ENCODE measurements at regions not wholly inside any gene's neighbourhood (a gene's known extent, or its start where the extent isn't known, plus 50 kb on each side); places are given as distances from the start of the nearest gene placed in this dataset.

- Histone ChIP-seq H3K4me1 (ENCODE audit: control insufficient read depth, insufficient read depth, low read length) (no peaks in the 10 kb centered on the region), H3K27me3 (ENCODE audit: control insufficient read depth, insufficient read depth, low read length) (no peaks in the 10 kb centered on the region), H3K4me3 (ENCODE audit: low read length) (no peak overlapping the region), H3K9ac (ENCODE audit: low read length) (no peak overlapping the region), H3K36me3 (ENCODE audit: control insufficient read depth, insufficient read depth, low read length) (no peaks in the 10 kb centered on the region), H3K9me3 (ENCODE audit: control insufficient read depth, low read length) (no peaks in the 10 kb centered on the region)
These were observed 114.3 kb upstream of the ZNF678 start for GRCh38 chr1:227449051-227449450.

GRCh38 chr1:227447531-227447990, 115.8 kb upstream of the ZNF678 start:
- Histone ChIP-seq H3K36me3 (ENCODE audit: control insufficient read depth, insufficient read depth, low read length) (no peaks in the 10 kb centered on the region), H3K9ac (ENCODE audit: low read length) (no peak overlapping the region), H3K9me3 (ENCODE audit: control insufficient read depth, low read length) (no peaks in the 10 kb centered on the region), H3K27me3 (ENCODE audit: control insufficient read depth, insufficient read depth, low read length) (no peaks in the 10 kb centered on the region), H3K4me1 (ENCODE audit: control insufficient read depth, insufficient read depth, low read length) (no peaks in the 10 kb centered on the region), H3K4me3 (ENCODE audit: low read length) (no peak overlapping the region)

- no peaks in the 10 kb centered on the region for H3K4me1 ChIP-seq (ENCODE audit: control insufficient read depth, insufficient read depth, low read length)
- H3K27me3 ChIP-seq (ENCODE audit: control insufficient read depth, insufficient read depth, low read length), result no peaks in the 10 kb centered on the region
- no peak overlapping the region for H3K4me3 ChIP-seq (ENCODE audit: low read length)
- H3K9ac ChIP-seq (ENCODE audit: low read length), result no peak overlapping the region
- no peaks in the 10 kb centered on the region for H3K9me3 ChIP-seq (ENCODE audit: control insufficient read depth, low read length)
- H3K36me3 ChIP-seq (ENCODE audit: control insufficient read depth, insufficient read depth, low read length), result no peaks in the 10 kb centered on the region
These were observed 117.6 kb upstream of the ZNF678 start for GRCh38 chr1:227445746-227446145.

- no peaks in the 10 kb centered on the region for H3K9me3 ChIP-seq (ENCODE audit: control insufficient read depth, low read length)
- H3K4me1 ChIP-seq (ENCODE audit: control insufficient read depth, insufficient read depth, low read length), result no peaks in the 10 kb centered on the region
- no peak overlapping the region for H3K4me3 ChIP-seq (ENCODE audit: low read length)
- H3K36me3 ChIP-seq (ENCODE audit: control insufficient read depth, insufficient read depth, low read length), result no peaks in the 10 kb centered on the region
- H3K9ac ChIP-seq (ENCODE audit: low read length), result no peak overlapping the region
- H3K27me3 ChIP-seq (ENCODE audit: control insufficient read depth, insufficient read depth, low read length), result no peaks in the 10 kb centered on the region
These were observed 118.2 kb upstream of the ZNF678 start for GRCh38 chr1:227445092-227445674.

GRCh38 chr1:227440182-227440581, 121.9 kb upstream of the CDC42BPA start:
- Histone ChIP-seq H3K36me3 (ENCODE audit: control insufficient read depth, insufficient read depth, low read length) (no peaks in the 10 kb centered on the region), H3K4me1 (ENCODE audit: control insufficient read depth, insufficient read depth, low read length) (peaks cover 2% of the 10 kb centered on the region), H3K9me3 (ENCODE audit: control insufficient read depth, low read length) (no peaks in the 10 kb centered on the region), H3K4me3 (ENCODE audit: low read length) (no peak overlapping the region), H3K27me3 (ENCODE audit: control insufficient read depth, insufficient read depth, low read length) (no peaks in the 10 kb centered on the region), H3K9ac (ENCODE audit: low read length) (no peak overlapping the region)

- H3K4me1 ChIP-seq (ENCODE audit: control insufficient read depth, insufficient read depth, low read length), result peaks cover 7% of the 10 kb centered on the region
- H3K27me3 ChIP-seq (ENCODE audit: control insufficient read depth, insufficient read depth, low read length), result no peaks in the 10 kb centered on the region
- no peak overlapping the region for H3K4me3 ChIP-seq (ENCODE audit: low read length)
- peak overlapping the region; percentile 63 for H3K9ac ChIP-seq (ENCODE audit: low read length)
- H3K9me3 ChIP-seq (ENCODE audit: control insufficient read depth, low read length), result no peaks in the 10 kb centered on the region
- no peaks in the 10 kb centered on the region for H3K36me3 ChIP-seq (ENCODE audit: control insufficient read depth, insufficient read depth, low read length)
These were observed 119.3 kb upstream of the CDC42BPA start for GRCh38 chr1:227437495-227438008.

- Histone ChIP-seq H3K9me3 (ENCODE audit: control insufficient read depth, low read length) (no peaks in the 10 kb centered on the region), H3K4me3 (ENCODE audit: low read length) (no peak overlapping the region), H3K27me3 (ENCODE audit: control insufficient read depth, insufficient read depth, low read length) (no peaks in the 10 kb centered on the region), H3K36me3 (ENCODE audit: control insufficient read depth, insufficient read depth, low read length) (no peaks in the 10 kb centered on the region), H3K4me1 (ENCODE audit: control insufficient read depth, insufficient read depth, low read length) (peaks cover 18% of the 10 kb centered on the region), H3K9ac (ENCODE audit: low read length) (no peak overlapping the region)
These were observed 116.6 kb upstream of the CDC42BPA start for GRCh38 chr1:227434808-227435444.

- Histone ChIP-seq H3K4me3 (ENCODE audit: low read length) (no peak overlapping the region), H3K9ac (ENCODE audit: low read length) (no peak overlapping the region), H3K9me3 (ENCODE audit: control insufficient read depth, low read length) (no peaks in the 10 kb centered on the region), H3K27me3 (ENCODE audit: control insufficient read depth, insufficient read depth, low read length) (no peaks in the 10 kb centered on the region), H3K36me3 (ENCODE audit: control insufficient read depth, insufficient read depth, low read length) (no peaks in the 10 kb centered on the region), H3K4me1 (ENCODE audit: control insufficient read depth, insufficient read depth, low read length) (peaks cover 29% of the 10 kb centered on the region)
These were observed 115.5 kb upstream of the CDC42BPA start for GRCh38 chr1:227433663-227434341.

- Histone ChIP-seq H3K36me3 (ENCODE audit: control insufficient read depth, insufficient read depth, low read length) (no peaks in the 10 kb centered on the region), H3K9me3 (ENCODE audit: control insufficient read depth, low read length) (no peaks in the 10 kb centered on the region), H3K9ac (ENCODE audit: low read length) (no peak overlapping the region), H3K4me1 (ENCODE audit: control insufficient read depth, insufficient read depth, low read length) (peaks cover 33% of the 10 kb centered on the region), H3K27me3 (ENCODE audit: control insufficient read depth, insufficient read depth, low read length) (no peaks in the 10 kb centered on the region), H3K4me3 (ENCODE audit: low read length) (no peak overlapping the region)
These were observed 114.7 kb upstream of the CDC42BPA start for GRCh38 chr1:227432981-227433380.

- peaks cover 33% of the 10 kb centered on the region for H3K4me1 ChIP-seq (ENCODE audit: control insufficient read depth, insufficient read depth, low read length)
- no peak overlapping the region for H3K9ac ChIP-seq (ENCODE audit: low read length)
- H3K36me3 ChIP-seq (ENCODE audit: control insufficient read depth, insufficient read depth, low read length), result no peaks in the 10 kb centered on the region
- no peaks in the 10 kb centered on the region for H3K9me3 ChIP-seq (ENCODE audit: control insufficient read depth, low read length)
- no peak overlapping the region for H3K4me3 ChIP-seq (ENCODE audit: low read length)
- no peaks in the 10 kb centered on the region for H3K27me3 ChIP-seq (ENCODE audit: control insufficient read depth, insufficient read depth, low read length)
These were observed 113.9 kb upstream of the CDC42BPA start for GRCh38 chr1:227432181-227432535.

GRCh38 chr1:227429447-227430359, 111.4 kb upstream of the CDC42BPA start:
- no peak overlapping the region for H3K9ac ChIP-seq (ENCODE audit: low read length)
- no peaks in the 10 kb centered on the region for H3K27me3 ChIP-seq (ENCODE audit: control insufficient read depth, insufficient read depth, low read length)
- no peak overlapping the region for H3K4me3 ChIP-seq (ENCODE audit: low read length)
- H3K4me1 ChIP-seq (ENCODE audit: control insufficient read depth, insufficient read depth, low read length), result peaks cover 26% of the 10 kb centered on the region
- no peaks in the 10 kb centered on the region for H3K36me3 ChIP-seq (ENCODE audit: control insufficient read depth, insufficient read depth, low read length)
- no peaks in the 10 kb centered on the region for H3K9me3 ChIP-seq (ENCODE audit: control insufficient read depth, low read length)
